Loucy (cell line): ENCODE measurements at regions not wholly inside any gene's neighbourhood (a gene's known extent, or its start where the extent isn't known, plus 50 kb on each side); places are given as distances from the start of the nearest gene placed in this dataset.
"Not testable (repeated sequence)": the region's sequence is repeated elsewhere in the genome, so short reads cannot be mapped to it uniquely, and the experiment has no call there.

Source experiments
- EZH2phosphoT487 ChIP-seq: fragments of 200-600 bp; IDR thresholded peaks from 2 replicates; pipeline ENCODE4 v1.6.1; 2018; ENCODE audit warnings: antibody characterized with exemption, mild to moderate bottlenecking, moderate library complexity, borderline replicate concordance
- TF ChIP-seq, protein P1 (sequence below): fragments of 200-600 bp; sonication (generic); conservative IDR thresholded peaks from 2 replicates; pipeline ENCODE4 v1.5.1; 2014; ENCODE audit warnings: mild to moderate bottlenecking, antibody characterized with exemption, low read length

DNA sequence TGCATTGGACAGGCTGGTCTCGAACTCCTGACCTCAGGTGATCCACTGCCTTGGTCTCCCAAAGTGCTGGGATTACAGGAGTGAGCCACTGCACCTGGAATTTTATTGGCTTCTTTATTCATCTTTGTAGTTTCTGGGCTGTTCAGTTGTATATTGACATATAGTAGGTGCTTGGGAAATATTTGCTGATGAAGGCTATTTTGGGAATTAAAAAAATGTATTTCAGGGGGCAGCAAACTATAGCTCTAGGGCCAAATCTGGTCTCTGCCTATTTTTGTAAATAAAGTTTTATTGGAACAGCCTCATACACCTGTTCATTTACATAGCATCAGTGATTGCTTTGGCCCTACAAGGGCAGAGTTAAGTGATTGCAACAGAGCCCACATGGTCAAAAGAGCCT, 363.6 kb downstream of the NPIPA7 start:
- TF ChIP-seq, protein P1, sequence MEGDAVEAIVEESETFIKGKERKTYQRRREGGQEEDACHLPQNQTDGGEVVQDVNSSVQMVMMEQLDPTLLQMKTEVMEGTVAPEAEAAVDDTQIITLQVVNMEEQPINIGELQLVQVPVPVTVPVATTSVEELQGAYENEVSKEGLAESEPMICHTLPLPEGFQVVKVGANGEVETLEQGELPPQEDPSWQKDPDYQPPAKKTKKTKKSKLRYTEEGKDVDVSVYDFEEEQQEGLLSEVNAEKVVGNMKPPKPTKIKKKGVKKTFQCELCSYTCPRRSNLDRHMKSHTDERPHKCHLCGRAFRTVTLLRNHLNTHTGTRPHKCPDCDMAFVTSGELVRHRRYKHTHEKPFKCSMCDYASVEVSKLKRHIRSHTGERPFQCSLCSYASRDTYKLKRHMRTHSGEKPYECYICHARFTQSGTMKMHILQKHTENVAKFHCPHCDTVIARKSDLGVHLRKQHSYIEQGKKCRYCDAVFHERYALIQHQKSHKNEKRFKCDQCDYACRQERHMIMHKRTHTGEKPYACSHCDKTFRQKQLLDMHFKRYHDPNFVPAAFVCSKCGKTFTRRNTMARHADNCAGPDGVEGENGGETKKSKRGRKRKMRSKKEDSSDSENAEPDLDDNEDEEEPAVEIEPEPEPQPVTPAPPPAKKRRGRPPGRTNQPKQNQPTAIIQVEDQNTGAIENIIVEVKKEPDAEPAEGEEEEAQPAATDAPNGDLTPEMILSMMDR = not testable (repeated sequence)
- TF ChIP-seq EZH2phosphoT487 = not testable (repeated sequence)
